GM06990 (cell line): ENCODE measurements at regions not wholly inside any gene's neighbourhood (a gene's known extent, or its start where the extent isn't known, plus 50 kb on each side); places are given as distances from the start of the nearest gene placed in this dataset.

Experiments
- DNase-seq: peaks from one replicate; pipeline ENCODE4 v3.0.0-alpha.2; 2011; ENCODE audit not compliant: insufficient read length; ENCODE audit errors: extremely low read depth
- H3K27me3 ChIP-seq: replicated peaks from 2 replicates; pipeline ENCODE4 v1.6.0; 2011; ENCODE audit warnings: low read length; ENCODE audit not compliant: control insufficient read depth, insufficient read depth
- H3K36me3 ChIP-seq: 2 replicates; pipeline ENCODE4 v1.5.1; 2011; ENCODE audit warnings: low read length; ENCODE audit not compliant: control insufficient read depth, insufficient read depth
- H3K4me3 ChIP-seq: replicated peaks from 2 replicates; pipeline ENCODE4 v1.5.1; 2011; ENCODE audit warnings: low read depth, mild to moderate bottlenecking, control low read depth, low read length
- CTCF ChIP-seq: IDR thresholded peaks from 2 replicates; pipeline ENCODE4 v1.5.1; 2011; ENCODE audit warnings: low read length, control low read depth, mild to moderate bottlenecking, inconsistent platforms; ENCODE audit not compliant: insufficient read depth, poor library complexity, severe bottlenecking

- no peak for DNase-seq
- H3K36me3 ChIP-seq: no peaks in the 10 kb centered on the region
- no peak for TF ChIP-seq CTCF
- H3K27me3 ChIP-seq: no peaks in the 10 kb centered on the region
- H3K4me3 ChIP-seq: no peak overlapping the region
Measured at GRCh38 chr2:401019-401679, 113.3 kb upstream of the ALKAL2 start.

- no peak for DNase-seq
- Histone ChIP-seq H3K4me3 (no peak overlapping the region), H3K36me3 (no peaks in the 10 kb centered on the region), H3K27me3 (no peaks in the 10 kb centered on the region)
- no peak for TF ChIP-seq CTCF
Measured at GRCh38 chr2:397926-398325, 110.0 kb upstream of the ALKAL2 start.

DNA sequence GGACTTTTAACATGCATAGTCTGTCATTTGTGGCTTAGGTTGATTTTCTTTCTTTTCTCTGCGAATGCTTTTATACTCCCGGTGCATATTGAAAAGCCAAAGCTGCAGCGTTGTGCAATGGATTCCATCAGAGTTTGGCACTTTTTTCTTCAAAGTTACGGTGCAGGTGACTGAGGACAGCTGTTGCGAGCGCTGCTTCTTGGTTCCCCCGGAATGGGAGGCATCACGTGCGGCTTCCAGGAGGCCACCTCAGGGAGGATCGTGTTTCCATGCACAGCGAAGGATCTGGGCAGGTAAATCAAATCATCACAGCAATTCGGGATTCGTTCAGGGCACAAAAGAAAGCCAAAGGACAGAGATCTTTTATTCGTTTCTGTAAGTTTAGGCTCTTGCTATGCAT, 109.6 kb upstream of the ALKAL2 start:
- Histone ChIP-seq H3K36me3 (no peaks in the 10 kb centered on the region), H3K27me3 (no peaks in the 10 kb centered on the region), H3K4me3 (no peak overlapping the region)
- no peak for DNase-seq
- no peak for TF ChIP-seq CTCF

DNA sequence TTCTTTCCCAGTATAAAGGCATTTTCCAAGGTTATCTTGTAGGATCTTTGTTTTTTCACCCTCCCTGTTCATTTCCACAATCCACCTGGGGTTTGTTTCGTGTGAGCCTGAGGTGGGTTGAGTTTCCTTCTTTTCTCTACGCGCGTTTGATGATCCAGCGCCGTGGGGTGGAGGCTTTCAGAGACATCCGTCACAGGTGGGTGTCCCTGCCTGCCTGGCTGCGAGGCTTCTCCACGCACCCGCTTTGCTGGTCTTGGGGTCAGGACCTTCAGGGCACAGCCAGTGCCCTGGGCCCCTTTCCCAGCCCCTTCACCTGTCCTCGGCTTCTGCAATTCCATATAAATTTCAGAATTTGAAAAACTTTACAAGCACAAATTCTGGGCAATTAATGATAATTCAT, 109.0 kb upstream of the ALKAL2 start:
- Histone ChIP-seq H3K4me3 (no peak overlapping the region), H3K36me3 (no peaks in the 10 kb centered on the region), H3K27me3 (no peaks in the 10 kb centered on the region)
- TF ChIP-seq CTCF: no peak
- no peak for DNase-seq

DNA sequence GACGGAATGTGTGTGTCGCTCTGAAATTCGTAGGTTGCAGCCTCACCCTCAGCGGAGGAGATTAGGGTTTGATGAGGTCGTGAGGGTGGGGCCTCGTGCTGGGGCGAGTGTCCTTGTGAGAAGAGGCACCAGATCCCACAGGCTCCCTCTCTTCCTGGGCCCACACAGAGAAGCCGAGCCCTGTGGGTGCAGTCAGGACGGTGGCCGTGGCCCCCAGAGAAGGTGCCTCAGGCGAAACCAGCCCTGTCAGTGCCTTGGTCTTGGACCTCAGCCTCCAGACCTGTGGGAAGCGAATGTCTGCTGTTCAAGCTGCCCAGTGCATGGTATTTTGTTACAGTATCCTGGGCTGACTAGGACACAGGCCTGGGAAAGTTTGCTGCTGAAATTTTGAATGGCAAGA, 108.0 kb upstream of the ALKAL2 start:
- DNase-seq: no peak
- no peak for TF ChIP-seq CTCF

More for the DNA sequence above, 108.0 kb upstream of the ALKAL2 start:
- no peak overlapping the region for H3K4me3 ChIP-seq
- H3K27me3 ChIP-seq: no peaks in the 10 kb centered on the region
- no peaks in the 10 kb centered on the region for H3K36me3 ChIP-seq
